ENCODE measurements at regions not wholly inside any gene's neighbourhood (a gene's known extent, or its start where the extent isn't known, plus 50 kb on each side); places are given as distances from the start of the nearest gene placed in this dataset.

GRCh38 chr3:117547956-117548550 is 838.5 kb downstream of the TUSC7 start:
- no peak for TF ChIP-seq CTCF (IDR thresholded peaks at IDR 0.05; ENCODE audit: extremely low read depth, missing control alignments)
- no peak for DNase-seq (ENCODE audit: low spot score)

DNA sequence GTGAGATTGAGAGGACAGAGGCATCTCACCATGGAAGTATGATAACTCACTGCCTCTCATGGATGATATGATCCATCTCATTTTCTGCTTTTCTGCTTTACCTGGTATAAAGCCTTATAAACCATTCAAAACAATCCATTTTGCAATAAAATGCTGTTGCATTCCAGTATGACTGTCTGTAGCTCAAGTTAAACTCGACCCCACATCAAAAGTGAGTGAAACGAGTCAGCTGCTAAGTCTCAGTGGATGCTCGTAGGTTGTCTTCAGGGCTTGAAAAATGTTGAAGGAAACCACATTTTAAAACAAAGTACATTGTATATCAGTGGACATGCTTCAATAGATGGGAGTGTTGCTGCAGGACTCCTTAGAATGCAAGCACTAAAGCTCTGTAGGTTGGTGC is 839.0 kb downstream of the TUSC7 start:
- DNase-seq (ENCODE audit: low spot score): no peak
- TF ChIP-seq CTCF (IDR thresholded peaks at IDR 0.05; ENCODE audit: extremely low read depth, missing control alignments): no peak

- no peak for TF ChIP-seq CTCF (IDR thresholded peaks at IDR 0.05; ENCODE audit: extremely low read depth, missing control alignments)
- DNase-seq (ENCODE audit: low spot score): no peak
Measured at GRCh38 chr3:117549716-117550115, 840.1 kb downstream of the TUSC7 start.

DNA sequence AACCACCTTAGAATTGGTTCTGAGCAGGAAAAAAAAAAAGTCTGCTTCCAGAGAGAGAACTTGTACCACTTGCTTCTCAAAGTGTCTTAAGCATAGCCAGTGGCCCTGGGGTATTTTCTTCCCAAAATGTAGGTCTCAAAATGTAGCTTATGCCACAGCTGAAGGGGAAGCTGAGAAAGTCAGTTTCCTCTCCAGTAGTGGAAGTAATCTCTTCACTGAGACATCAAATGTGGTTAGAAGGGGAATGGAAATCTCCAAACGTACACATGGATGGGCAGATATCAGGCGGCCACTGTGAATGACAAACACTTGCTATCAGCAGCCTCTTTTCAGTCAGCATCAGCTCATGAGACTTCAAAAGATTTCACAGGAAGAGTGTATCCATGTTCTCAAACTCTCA is 841.2 kb downstream of the TUSC7 start:
- DNase-seq (ENCODE audit: low spot score): no peak
- no peak for TF ChIP-seq CTCF (IDR thresholded peaks at IDR 0.05; ENCODE audit: extremely low read depth, missing control alignments)

- TF ChIP-seq CTCF (IDR thresholded peaks at IDR 0.05; ENCODE audit: extremely low read depth, missing control alignments): no peak
- DNase-seq (ENCODE audit: low spot score): no peak
Measured at GRCh38 chr3:117553461-117553860, 843.9 kb downstream of the TUSC7 start.

DNA sequence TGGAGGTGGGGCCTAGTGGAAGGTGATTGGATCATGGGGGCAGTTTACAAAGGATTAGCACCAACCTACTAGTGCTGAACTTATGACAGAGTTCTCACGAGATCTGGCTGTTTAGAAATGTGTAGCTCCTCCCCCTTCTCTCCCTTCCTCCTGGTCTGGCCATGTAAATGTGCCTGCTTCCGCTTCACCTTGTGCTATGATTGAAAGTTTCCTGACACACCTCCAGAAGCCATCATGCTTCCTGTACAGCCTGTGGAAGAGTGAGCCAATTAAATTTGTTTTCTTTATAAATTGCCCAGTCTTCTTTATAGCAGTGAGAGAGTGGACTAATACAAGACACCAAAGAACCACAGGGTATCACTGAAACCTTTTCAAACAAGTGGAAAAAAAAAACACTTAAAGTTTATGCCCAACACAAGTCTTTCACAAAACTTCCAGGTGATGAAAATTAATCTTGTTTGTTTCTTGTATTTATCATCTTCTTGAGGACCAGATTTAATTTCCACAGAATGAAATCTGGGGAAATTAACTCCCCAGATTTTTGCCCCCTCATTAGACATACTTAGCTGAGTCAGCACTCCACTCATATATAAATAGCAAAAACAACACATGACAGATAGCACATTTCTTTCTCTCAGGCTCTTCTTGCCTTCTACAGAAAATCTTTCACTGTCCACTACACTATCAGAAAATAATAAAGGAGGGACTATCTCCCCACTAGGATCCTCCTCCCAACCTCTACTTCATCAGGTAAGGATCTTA is 847.2 kb downstream of the TUSC7 start:
- DNase-seq (ENCODE audit: low spot score): no peak
- no peak for TF ChIP-seq CTCF (IDR thresholded peaks at IDR 0.05; ENCODE audit: extremely low read depth, missing control alignments)

GRCh38 chr3:117557464-117558090 is 848.0 kb downstream of the TUSC7 start:
- TF ChIP-seq CTCF (IDR thresholded peaks at IDR 0.05; ENCODE audit: extremely low read depth, missing control alignments): no peak
- DNase-seq (ENCODE audit: low spot score): no peak

All from GM20000 (cell line).